Keratinocyte (primary cell): ENCODE measurements at regions not wholly inside any gene's neighbourhood (a gene's known extent, or its start where the extent isn't known, plus 50 kb on each side); places are given as distances from the start of the nearest gene placed in this dataset.

Source experiments
- DNase-seq: peaks from one replicate; pipeline ENCODE4 v3.0.0-alpha.2; 2011; ENCODE audit warnings: low read depth, missing footprints, low spot score
- FAIRE-seq: peaks from 2 replicates; lab custom pipeline; 2011; peaks lifted over from hg19 to GRCh38; lab: Jason Lieb, UNC
- H2AFZ ChIP-seq: 2 replicates; pipeline ENCODE4 v1.6.0; 2012; ENCODE audit warnings: low read length, control low read depth, inconsistent platforms; ENCODE audit not compliant: control insufficient read depth
- H3K27ac ChIP-seq: 2 replicates; pipeline ENCODE4 v1.5.1; 2011; ENCODE audit warnings: low read length; ENCODE audit not compliant: control insufficient read depth, insufficient read depth
- H3K27me3 ChIP-seq: 3 replicates; pipeline ENCODE4 v1.6.0; 2011; ENCODE audit warnings: low read length; ENCODE audit not compliant: control insufficient read depth, insufficient read depth; ENCODE audit errors: extremely low read depth
- H3K36me3 ChIP-seq, 2 experiments: 2 replicates in 1 of 2; 3 replicates in 1 of 2; pipeline ENCODE4 v1.5.1; 2011; ENCODE audit warnings: low read length in 2 of 2, mild to moderate bottlenecking in 1 of 2; ENCODE audit not compliant: control insufficient read depth in 2 of 2, insufficient read depth in 2 of 2; ENCODE audit errors: extremely low read depth in 1 of 2
- H3K4me1 ChIP-seq: 3 replicates; pipeline ENCODE4 v1.5.1; 2011; ENCODE audit warnings: low read length; ENCODE audit not compliant: control insufficient read depth, insufficient read depth; ENCODE audit errors: extremely low read depth
- H3K4me2 ChIP-seq: 3 replicates; pipeline ENCODE4 v1.6.0; 2011; ENCODE audit warnings: low read depth, low read length; ENCODE audit not compliant: control insufficient read depth, insufficient read depth; ENCODE audit errors: extremely low read depth
- H3K4me3 ChIP-seq, 3 experiments: fragments of 200-600 bp in 1 of 3; sonication (generic) in 1 of 3; 2 replicates in 2 of 3; 3 replicates in 1 of 3; pipeline ENCODE4 v1.5.1; 2011 to 2016; ENCODE audit warnings: low read length in 3 of 3, mild to moderate bottlenecking in 3 of 3, control low read depth in 2 of 3, inconsistent platforms in 1 of 3, low read depth in 1 of 3, mixed read lengths in 1 of 3, mixed run types in 1 of 3, moderate library complexity in 1 of 3; ENCODE audit not compliant: control insufficient read depth in 2 of 3, insufficient read depth in 2 of 3; ENCODE audit errors: extremely low read depth in 1 of 3
- H3K79me2 ChIP-seq: 2 replicates; pipeline ENCODE4 v1.6.0; 2012; ENCODE audit warnings: low read length; ENCODE audit not compliant: control insufficient read depth, insufficient read depth
- H3K9ac ChIP-seq: 3 replicates; pipeline ENCODE4 v1.6.0; 2011; ENCODE audit warnings: low read length; ENCODE audit not compliant: control insufficient read depth, insufficient read depth; ENCODE audit errors: extremely low read depth
- H3K9me1 ChIP-seq: 3 replicates; pipeline ENCODE4 v1.6.0; 2011; ENCODE audit warnings: low read length; ENCODE audit not compliant: control insufficient read depth, insufficient read depth; ENCODE audit errors: extremely low read depth
- H3K9me3 ChIP-seq: 2 replicates; pipeline ENCODE4 v1.5.1; 2012; ENCODE audit warnings: low read depth, low read length; ENCODE audit not compliant: control insufficient read depth
- H4K20me1 ChIP-seq: 3 replicates; pipeline ENCODE4 v1.6.0; 2011; ENCODE audit warnings: low read length; ENCODE audit not compliant: control insufficient read depth, insufficient read depth; ENCODE audit errors: extremely low read depth
- CTCF ChIP-seq, 3 experiments: IDR thresholded peaks in 1 of 3; conservative IDR thresholded peaks in 1 of 3; optimal IDR thresholded peaks in 1 of 3; 2 replicates in 2 of 3; 3 replicates in 1 of 3; pipeline versions ENCODE3 to v1.5.1; 2011; ENCODE audit warnings: low read length in 3 of 3, mild to moderate bottlenecking in 3 of 3, moderate library complexity in 2 of 3, control low read depth in 1 of 3, inconsistent platforms in 1 of 3; ENCODE audit not compliant: insufficient read depth in 2 of 3; ENCODE audit errors: extremely low read depth in 1 of 3
- EZH2 ChIP-seq: IDR thresholded peaks from one replicate; pipeline ENCODE4 v1.6.1; 2012; ENCODE audit warnings: inconsistent platforms, mild to moderate bottlenecking, low read length, moderate library complexity
- dilution Hi-C: fragments of 300-500 bp; cut with MboI; formaldehyde crosslinking; loops from one replicate; pipeline ENCODE4 v1.7.0; 2020; ENCODE audit warnings: low sequenced_read_pairs; ENCODE audit not compliant: extremely low pct_ligation_motif_present

- H3K4me1 ChIP-seq, result no peaks in the 10 kb centered on the region
- dilution Hi-C loops, result no loop called here
- H2AFZ ChIP-seq, result no peak overlapping the region
- H3K4me3 ChIP-seq, result no peak overlapping the region
- no peak for TF ChIP-seq EZH2
- TF ChIP-seq CTCF (optimal IDR thresholded peaks at IDR 0.05 in 1 of 3, IDR thresholded peaks at IDR 0.05 in 1 of 3, conservative IDR thresholded peaks at IDR 0.05 in 1 of 3; ENCODE audit: extremely low read depth in 1 of 3, insufficient read depth in 2 of 3, low read length in 3 of 3), result no peak
- no peaks in the 10 kb centered on the region for H4K20me1 ChIP-seq
- H3K27ac ChIP-seq, result no peak overlapping the region
- no peak overlapping the region for H3K4me2 ChIP-seq
- no peaks in the 10 kb centered on the region for H3K9me3 ChIP-seq
- no peaks in the 10 kb centered on the region for H3K27me3 ChIP-seq
- no peak overlapping the region for H3K9ac ChIP-seq
- DNase-seq, result no peak
- no peaks in the 10 kb centered on the region for H3K36me3 ChIP-seq
- no peak for FAIRE-seq
- no peaks in the 10 kb centered on the region for H3K79me2 ChIP-seq
- no peaks in the 10 kb centered on the region for H3K9me1 ChIP-seq
These were observed 315.5 kb upstream of the NPVF start for GRCh38 chr7:25543798-25544197.

GRCh38 chr7:25544254-25544653 is 316.0 kb upstream of the NPVF start:
- no peaks in the 10 kb centered on the region for H3K27me3 ChIP-seq
- no peaks in the 10 kb centered on the region for H3K9me1 ChIP-seq
- H3K9ac ChIP-seq, result no peak overlapping the region
- no peaks in the 10 kb centered on the region for H3K9me3 ChIP-seq
- no peak overlapping the region for H3K4me2 ChIP-seq
- no peaks in the 10 kb centered on the region for H3K4me1 ChIP-seq
- no peaks in the 10 kb centered on the region for H4K20me1 ChIP-seq
- FAIRE-seq (no peak), DNase-seq (no peak)
- no peak overlapping the region for H3K4me3 ChIP-seq
- no peaks in the 10 kb centered on the region for H3K79me2 ChIP-seq
- dilution Hi-C loops, result no loop called here
- no peaks in the 10 kb centered on the region for H3K36me3 ChIP-seq
- no peak overlapping the region for H3K27ac ChIP-seq
- TF ChIP-seq CTCF (optimal IDR thresholded peaks at IDR 0.05 in 1 of 3, IDR thresholded peaks at IDR 0.05 in 1 of 3, conservative IDR thresholded peaks at IDR 0.05 in 1 of 3; ENCODE audit: extremely low read depth in 1 of 3, insufficient read depth in 2 of 3, low read length in 3 of 3) (no peak), EZH2 (no peak)
- no peak overlapping the region for H2AFZ ChIP-seq
